Breast epithelium (tissue), 4 donors: ENCODE measurements at regions not wholly inside any gene's neighbourhood (a gene's known extent, or its start where the extent isn't known, plus 50 kb on each side); places are given as distances from the start of the nearest gene placed in this dataset.

ENCODE experiments used
- DNase-seq, 2 donors: peaks; one replicate each; pipeline ENCODE4 v3.0.0-alpha.2; 2019; ENCODE audit warnings: low spot score in 2 of 2
- H3K27ac ChIP-seq, 2 donors: fragments of 200-600 bp; sonication (generic) in 1 of 2; one replicate each; pipeline ENCODE4 v1.5.1; 2016 to 2019; ENCODE audit warnings: mild to moderate bottlenecking in 1 of 2
- H3K27me3 ChIP-seq, 2 donors: fragments of 200-600 bp; sonication (generic) in 1 of 2; one replicate each; pipeline versions ENCODE4 v1.5.1 to v1.6.0; 2017 to 2019; ENCODE audit warnings: control low read depth in 1 of 2, mild to moderate bottlenecking in 1 of 2
- H3K36me3 ChIP-seq: fragments of 200-600 bp; one replicate; pipeline ENCODE4 v1.5.1; 2019
- H3K4me1 ChIP-seq, 2 donors: fragments of 200-600 bp; sonication (generic); one replicate each; pipeline ENCODE4 v1.5.1; 2016 to 2019; ENCODE audit warnings: control low read depth in 1 of 2
- H3K4me3 ChIP-seq, 3 donors: fragments of 200-600 bp; sonication (generic); 1 replicate in 2 of 3; 2 replicates in 1 of 3; pipeline ENCODE4 v1.5.1; 2016 to 2019; ENCODE audit warnings: mild to moderate bottlenecking in 3 of 3, moderate library complexity in 2 of 3
- H3K9me3 ChIP-seq, 2 donors: fragments of 200-600 bp; sonication (generic) in 1 of 2; one replicate each; pipeline ENCODE4 v1.5.1; 2016 to 2019; ENCODE audit warnings: control low read depth in 1 of 2
- CTCF ChIP-seq, 3 donors: fragments of 450-650 bp; IDR thresholded peaks; one replicate each; pipeline ENCODE4 v1.5.1; 2016 to 2017; ENCODE audit warnings: antibody characterized with exemption in 3 of 3, mild to moderate bottlenecking in 3 of 3, moderate library complexity in 3 of 3
- POLR2A ChIP-seq: fragments of 450-650 bp; IDR thresholded peaks from one replicate; pipeline ENCODE4 v1.6.1; 2016; ENCODE audit warnings: antibody characterized with exemption, mild to moderate bottlenecking, moderate library complexity
- POLR2AphosphoS5 ChIP-seq, 3 donors: sonication (generic); formaldehyde crosslinking; IDR thresholded peaks; one replicate each; pipeline ENCODE4 v1.6.1; 2017; ENCODE audit warnings: antibody characterized with exemption in 3 of 3
- intact Hi-C: fragments of 100-400 bp; cut with DNase I; formaldehyde crosslinking; loops from one replicate; pipeline ENCODE4 v1.15.1; 2023; ENCODE audit warnings: low total_unique reads

GRCh38 chr6:105499931-105500330, 97.0 kb upstream of the PREP start:
- no peak for DNase-seq
- intact Hi-C loops: no loop called here
- H3K36me3 ChIP-seq: no peaks in the 10 kb centered on the region
- no peaks in the 10 kb centered on the region for H3K9me3 ChIP-seq
- TF ChIP-seq POLR2AphosphoS5 (IDR thresholded peaks at IDR 0.05): no peak
- TF ChIP-seq CTCF (IDR thresholded peaks at IDR 0.05): no peak
- no peak for TF ChIP-seq POLR2A
- H3K27me3 ChIP-seq: no peaks in the 10 kb centered on the region
- no peak overlapping the region for H3K27ac ChIP-seq
- no peaks in the 10 kb centered on the region for H3K4me1 ChIP-seq
- H3K4me3 ChIP-seq: no peak overlapping the region

- TF ChIP-seq POLR2AphosphoS5 (IDR thresholded peaks at IDR 0.05) (no peak), CTCF (IDR thresholded peaks at IDR 0.05) (no peak), POLR2A (no peak)
- intact Hi-C loops: no loop called here
These were observed 96.4 kb upstream of the PREP start for GRCh38 chr6:105499136-105499870.

GRCh38 chr6:105497549-105497948, 94.7 kb upstream of the PREP start:
- H3K27ac ChIP-seq: no peak overlapping the region
- intact Hi-C loops: no loop called here
- TF ChIP-seq CTCF (IDR thresholded peaks at IDR 0.05): no peak
- TF ChIP-seq POLR2AphosphoS5 (IDR thresholded peaks at IDR 0.05): no peak
- no peak for TF ChIP-seq POLR2A

More at GRCh38 chr6:105499136-105499870, 96.4 kb upstream of the PREP start:
- Histone ChIP-seq H3K27ac (no peak overlapping the region), H3K4me1 (no peaks in the 10 kb centered on the region), H3K36me3 (no peaks in the 10 kb centered on the region), H3K9me3 (no peaks in the 10 kb centered on the region), H3K4me3 (no peak overlapping the region), H3K27me3 (no peaks in the 10 kb centered on the region)
- DNase-seq: no peak

GRCh38 chr6:105495515-105495914, 92.6 kb upstream of the PREP start:
- Histone ChIP-seq H3K27me3 (no peaks in the 10 kb centered on the region), H3K4me1 (peaks cover 0 to 6% of the 10 kb centered on the region in 2 donors), H3K36me3 (no peaks in the 10 kb centered on the region), H3K27ac (no peak overlapping the region), H3K4me3 (no peak overlapping the region), H3K9me3 (no peaks in the 10 kb centered on the region)
- TF ChIP-seq POLR2A: no peak
- no peak for TF ChIP-seq POLR2AphosphoS5 (IDR thresholded peaks at IDR 0.05)
- no peak for TF ChIP-seq CTCF (IDR thresholded peaks at IDR 0.05)
- intact Hi-C loops: no loop called here
- no peak for DNase-seq

More at GRCh38 chr6:105497549-105497948, 94.7 kb upstream of the PREP start:
- Histone ChIP-seq H3K27me3 (no peaks in the 10 kb centered on the region), H3K9me3 (no peaks in the 10 kb centered on the region), H3K4me1 (peaks cover 0 to 6% of the 10 kb centered on the region in 2 donors), H3K36me3 (no peaks in the 10 kb centered on the region), H3K4me3 (no peak overlapping the region)
- DNase-seq: no peak

GRCh38 chr6:105494688-105495087, 91.8 kb upstream of the PREP start:
- Histone ChIP-seq H3K4me3 (no peak overlapping the region), H3K27ac (no peak overlapping the region), H3K27me3 (no peaks in the 10 kb centered on the region), H3K9me3 (no peaks in the 10 kb centered on the region), H3K4me1 (peaks cover 0 to 6% of the 10 kb centered on the region in 2 donors), H3K36me3 (no peaks in the 10 kb centered on the region)
- no peak for DNase-seq
- TF ChIP-seq POLR2AphosphoS5 (IDR thresholded peaks at IDR 0.05) (no peak), CTCF (IDR thresholded peaks at IDR 0.05) (no peak), POLR2A (no peak)
- intact Hi-C loops: no loop called here
